Neutrophil (primary cell): ENCODE measurements at regions not wholly inside any gene's neighbourhood (a gene's known extent, or its start where the extent isn't known, plus 50 kb on each side); places are given as distances from the start of the nearest gene placed in this dataset.

Source experiments
- H3K27ac ChIP-seq: fragments of 200-600 bp; sonication (generic); 2 replicates; pipeline ENCODE4 v1.5.1; 2016; ENCODE audit warnings: mild to moderate bottlenecking, moderate library complexity
- H3K27me3 ChIP-seq: fragments of 200-600 bp; sonication (generic); 2 replicates; pipeline ENCODE4 v1.6.0; 2016; ENCODE audit warnings: mild to moderate bottlenecking
- H3K36me3 ChIP-seq: fragments of 200-600 bp; sonication (generic); 2 replicates; pipeline ENCODE4 v1.5.1; 2017
- H3K4me1 ChIP-seq, 2 experiments: fragments of 200-600 bp in 1 of 2; sonication (generic) in 1 of 2; 1 replicate in 1 of 2; 2 replicates in 1 of 2; pipeline versions ENCODE4 v1.5.1 to v1.6.1; 2013 to 2016; ENCODE audit warnings: low read depth in 1 of 2, low read length in 1 of 2, mild to moderate bottlenecking in 1 of 2, moderate library complexity in 1 of 2; ENCODE audit not compliant: control insufficient read depth in 1 of 2, insufficient read depth in 1 of 2
- H3K4me3 ChIP-seq, 2 experiments: fragments of 200-600 bp in 1 of 2; sonication (generic) in 1 of 2; 1 replicate in 1 of 2; 2 replicates in 1 of 2; pipeline ENCODE4 v1.5.1; 2013 to 2016; ENCODE audit warnings: low read depth in 1 of 2, low read length in 1 of 2, mild to moderate bottlenecking in 1 of 2, moderate library complexity in 1 of 2
- H3K9me3 ChIP-seq: fragments of 200-600 bp; sonication (generic); 2 replicates; pipeline ENCODE4 v1.5.1; 2016
- CTCF ChIP-seq: fragments of 200-600 bp; sonication (generic); IDR thresholded peaks from 2 replicates; pipeline ENCODE4 v1.5.1; 2016; ENCODE audit warnings: antibody characterized with exemption

GRCh38 chr11:70804139-70804837 is 406.0 kb downstream of the CTTN start:
- H3K27ac ChIP-seq, result no peak overlapping the region
- no peak overlapping the region for H3K4me3 ChIP-seq
- peaks cover 20% of the 10 kb centered on the region for H3K27me3 ChIP-seq
- no peak for TF ChIP-seq CTCF
- H3K36me3 ChIP-seq, result no peaks in the 10 kb centered on the region
- no peaks in the 10 kb centered on the region for H3K4me1 ChIP-seq
- no peaks in the 10 kb centered on the region for H3K9me3 ChIP-seq

- Histone ChIP-seq H3K36me3 (no peaks in the 10 kb centered on the region), H3K27me3 (peaks cover 20% of the 10 kb centered on the region), H3K27ac (no peak overlapping the region), H3K4me1 (no peaks in the 10 kb centered on the region), H3K9me3 (no peaks in the 10 kb centered on the region), H3K4me3 (no peak overlapping the region)
- TF ChIP-seq CTCF, result no peak
These were observed 406.9 kb downstream of the CTTN start for GRCh38 chr11:70805243-70805642.

DNA sequence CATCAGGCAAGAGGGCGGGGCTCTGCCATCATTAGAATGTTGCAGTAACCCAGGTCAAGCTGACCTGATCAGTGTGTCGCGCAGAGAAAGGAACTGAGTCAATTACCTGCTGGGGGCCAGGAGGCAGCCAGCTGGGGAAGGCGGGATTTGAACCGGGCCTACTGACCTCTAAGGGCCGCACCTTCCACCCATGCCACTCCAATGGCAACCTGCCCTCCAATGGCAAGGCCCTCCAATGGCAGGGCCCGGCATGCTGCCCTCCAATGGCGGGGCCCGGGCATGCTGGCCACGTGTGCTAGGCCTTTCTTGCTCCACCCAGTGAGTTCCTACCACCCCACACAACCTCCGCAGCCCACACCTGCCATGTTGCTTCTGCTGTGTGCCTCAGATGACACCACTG is 407.6 kb downstream of the CTTN start:
- Histone ChIP-seq H3K27ac (no peak overlapping the region), H3K9me3 (no peaks in the 10 kb centered on the region), H3K4me3 (no peak overlapping the region), H3K36me3 (no peaks in the 10 kb centered on the region), H3K4me1 (no peaks in the 10 kb centered on the region), H3K27me3 (peaks cover 20% of the 10 kb centered on the region)
- TF ChIP-seq CTCF, result no peak

GRCh38 chr11:70806461-70807194 is 408.3 kb downstream of the CTTN start:
- Histone ChIP-seq H3K9me3 (no peaks in the 10 kb centered on the region), H3K27ac (no peak overlapping the region), H3K4me3 (no peak overlapping the region), H3K4me1 (no peaks in the 10 kb centered on the region), H3K36me3 (no peaks in the 10 kb centered on the region), H3K27me3 (peaks cover 20% of the 10 kb centered on the region)
- no peak for TF ChIP-seq CTCF

DNA sequence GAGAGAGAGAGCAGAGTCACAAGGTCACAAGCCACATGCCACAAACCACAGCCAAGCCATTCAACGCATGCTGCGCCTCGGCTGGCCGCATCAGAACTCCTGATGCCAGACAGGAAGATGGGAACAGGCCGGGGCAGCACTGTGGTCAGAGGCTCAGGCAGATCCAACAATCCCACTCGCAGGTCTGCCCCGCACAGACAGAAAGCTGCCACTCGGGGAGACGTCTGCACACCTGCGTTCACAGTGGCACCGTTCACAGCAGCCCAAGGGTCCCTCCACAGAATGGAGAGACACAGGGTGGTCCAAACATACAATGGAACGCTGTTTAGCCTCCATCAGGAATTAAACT is 408.8 kb downstream of the CTTN start:
- H3K4me1 ChIP-seq, result no peaks in the 10 kb centered on the region
- no peak overlapping the region for H3K4me3 ChIP-seq
- peaks cover 20% of the 10 kb centered on the region for H3K27me3 ChIP-seq
- no peaks in the 10 kb centered on the region for H3K36me3 ChIP-seq
- no peaks in the 10 kb centered on the region for H3K9me3 ChIP-seq
- TF ChIP-seq CTCF, result no peak
- no peak overlapping the region for H3K27ac ChIP-seq
